HepG2 (cell line): ENCODE measurements at regions not wholly inside any gene's neighbourhood (a gene's known extent, or its start where the extent isn't known, plus 50 kb on each side); places are given as distances from the start of the nearest gene placed in this dataset.

ENCODE experiments used
- ATAC-seq: fragments of 200-7000 bp; cut with Tn5 transposase; 3 replicates; pipeline ENCODE4 v1.9.1; 2020; ENCODE audit warnings: mild to moderate bottlenecking, moderate library complexity
- BruUV-seq: library from RNA; stranded (reverse); fragments of 400-500 nt; replicated peaks from 2 replicates; lab custom pipeline; 2021; lab: Mats Ljungman, UMichigan
- CTCF ChIA-PET: fragments of 300-600 bp; formaldehyde crosslinking; extraction: SDS; loops from one replicate; lab custom pipeline; 2021; ENCODE audit warnings: low total read pairs, inconsistent platforms, low intra/inter-chr PET ratio; lab: Yijun Ruan, JAX
- POLR2A ChIA-PET: fragments of 350-600 bp; sonication (Branson Sonifier 250); formaldehyde crosslinking; loops from one replicate; lab custom pipeline; 2020; ENCODE audit warnings: antibody characterized with exemption, inconsistent platforms; lab: Yijun Ruan, JAX
- DNase-seq: peaks from one replicate; pipeline ENCODE4 v3.0.0-alpha.2; 2015; ENCODE audit warnings: low spot score
- FAIRE-seq: peaks from 3 replicates; lab custom pipeline; 2011; peaks lifted over from hg19 to GRCh38; lab: Jason Lieb, UNC
- H2AFZ ChIP-seq: one replicate; pipeline ENCODE4 v1.6.1; 2011; ENCODE audit warnings: low read length, inconsistent platforms
- H3K27ac ChIP-seq: fragments of 300-600 bp; 3 replicates; pipeline ENCODE4 v1.8.0; 2011; ENCODE audit warnings: mixed run types, mild to moderate bottlenecking, mixed read lengths, low read length, inconsistent platforms; ENCODE audit not compliant: insufficient read depth; ENCODE audit errors: extremely low read length
- H3K27me3 ChIP-seq, 2 experiments: fragments of 200-600 bp in 1 of 2; 2 replicates in 1 of 2; 3 replicates in 1 of 2; pipeline versions ENCODE4 v1.6.0 to v1.8.0; 2011; ENCODE audit warnings: low read length in 2 of 2, mild to moderate bottlenecking in 2 of 2, moderate library complexity in 2 of 2, inconsistent platforms in 1 of 2; ENCODE audit not compliant: insufficient read depth in 2 of 2, control insufficient read depth in 1 of 2
- H3K36me3 ChIP-seq, 2 experiments: fragments of 200-600 bp in 1 of 2; replicated peaks in 1 of 2; 2 replicates in 1 of 2; 3 replicates in 1 of 2; pipeline versions ENCODE4 v1.5.1 to v1.8.0; 2011; ENCODE audit warnings: low read length in 2 of 2, inconsistent platforms in 1 of 2; ENCODE audit not compliant: insufficient read depth in 2 of 2, control insufficient read depth in 1 of 2
- H3K4me1 ChIP-seq: 2 replicates; pipeline ENCODE4 v1.5.1; 2012; ENCODE audit warnings: low read length, inconsistent platforms; ENCODE audit not compliant: insufficient read depth
- H3K4me2 ChIP-seq: 2 replicates; pipeline ENCODE4 v1.6.0; 2011; ENCODE audit warnings: low read depth, low read length, inconsistent platforms
- H3K4me3 ChIP-seq, 3 experiments: fragments of 200-600 bp in 1 of 3; sonication (generic), shearing (Covaris generic) in 1 of 3; replicated peaks in 1 of 3; 2 replicates each; pipeline ENCODE4 v1.5.1; 2011 to 2016; ENCODE audit warnings: low read length in 3 of 3, inconsistent platforms in 2 of 3, low read depth in 2 of 3, mild to moderate bottlenecking in 2 of 3, control low read depth in 1 of 3, mixed read lengths in 1 of 3; ENCODE audit not compliant: insufficient read depth in 1 of 3
- H3K79me2 ChIP-seq: one replicate; pipeline ENCODE4 v1.6.1; 2011; ENCODE audit warnings: low read length, inconsistent platforms; ENCODE audit not compliant: insufficient read depth
- H3K9ac ChIP-seq: 2 replicates; pipeline ENCODE4 v1.6.0; 2011; ENCODE audit warnings: mild to moderate bottlenecking, low read depth, low read length, inconsistent platforms; ENCODE audit not compliant: insufficient read depth
- H3K9me3 ChIP-seq: 2 replicates; pipeline ENCODE4 v1.5.1; 2012; ENCODE audit warnings: mild to moderate bottlenecking, low read length
- H4K20me1 ChIP-seq: 2 replicates; pipeline ENCODE4 v1.6.0; 2011; ENCODE audit warnings: inconsistent platforms, mild to moderate bottlenecking, low read length, moderate library complexity; ENCODE audit not compliant: insufficient read depth
- MAFK ChIP-seq, 2 experiments: IDR thresholded peaks in 1 of 2; conservative IDR thresholded peaks in 1 of 2; 2 replicates each; pipeline ENCODE4 v1.6.1; 2011; ENCODE audit warnings: improper control_type of control experiment in 2 of 2, low read length in 2 of 2
- MXD3 ChIP-seq: IDR thresholded peaks from 2 replicates; pipeline ENCODE4 v1.6.1; 2016; ENCODE audit warnings: mild to moderate bottlenecking, missing biosample characterization, missing genetic modification reagents
- NFRKB ChIP-seq: fragments of 450-650 bp; IDR thresholded peaks from 2 replicates; pipeline ENCODE4 v1.6.1; 2017
- WGBS: methylation state at CpG from one replicate; pipeline ENCODE4 v1.1.6; 2017; ENCODE audit warnings: low lambda C conversion rate; 5-methylcytosine and 5-hydroxymethylcytosine counted together
- in situ Hi-C: cut with HindIII; loops from 2 replicates; pipeline ENCODE4 v1.10.0; 2017; ENCODE audit warnings: low pct_unique_long_range_greater_than_20kb; ENCODE audit not compliant: extremely low pct_ligation_motif_present
- intact Hi-C: fragments of 100-400 bp; cut with micrococcal nuclease; formaldehyde crosslinking; loops from one replicate; pipeline ENCODE4 v1.10.0; 2022; ENCODE audit not compliant: unreplicated experiment

DNA sequence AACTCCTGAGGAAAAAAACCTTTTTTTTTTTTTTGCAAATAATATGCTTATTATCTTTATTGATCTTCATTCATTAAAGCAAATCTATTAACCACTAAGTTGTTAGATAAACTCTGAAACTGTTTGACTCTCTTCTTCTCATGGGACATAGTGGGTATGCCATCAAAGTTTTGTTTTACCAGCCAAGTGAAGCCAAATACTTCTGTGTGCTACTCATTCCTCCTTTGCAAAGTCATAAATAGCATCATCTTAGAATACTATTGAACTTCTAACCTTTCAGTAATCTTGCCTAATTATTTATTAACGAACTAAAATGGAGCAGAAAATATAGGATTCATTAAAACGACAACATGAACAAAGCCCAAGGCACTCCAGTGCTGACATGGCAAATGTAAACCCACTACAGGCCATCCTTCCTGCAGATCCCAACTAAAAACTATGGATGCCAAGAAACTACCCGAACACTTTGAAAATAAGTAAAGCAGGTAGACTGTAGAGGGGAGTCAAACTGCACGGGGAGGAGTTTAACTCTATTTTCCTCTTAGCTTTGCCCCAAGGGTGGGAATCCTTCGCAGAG lies 61.2 kb upstream of the ODAD2 start:
- no peak for FAIRE-seq
- peaks cover 2 to 19% of the 10 kb centered on the region in 2 experiments; a peak in 3 of 5 replicates for H3K36me3 ChIP-seq
- no peak for TF ChIP-seq NFRKB
- TF ChIP-seq MAFK (conservative IDR thresholded peaks at IDR 0.05 in 1 of 2, IDR thresholded peaks at IDR 0.05 in 1 of 2; ENCODE audit: low read length in 2 of 2) = peak in 1 of 2 experiments; percentile 52; a peak in 2 of 4 replicates
- TF ChIP-seq, all 625 proteins: peak for 1
- CTCF ChIA-PET = no interaction called here
- POLR2A ChIA-PET = no interaction called here
- intact Hi-C loops = no loop called here
- Histone ChIP-seq H3K4me1 (no peaks in the 10 kb centered on the region), H2AFZ (no peak overlapping the region), H3K4me2 (no peak overlapping the region), H3K4me3 (no peak overlapping the region), H3K9me3 (no peaks in the 10 kb centered on the region), H3K27me3 (no peaks in the 10 kb centered on the region), H3K27ac (no peak overlapping the region), H4K20me1 (no peaks in the 10 kb centered on the region), H3K9ac (no peak overlapping the region), H3K79me2 (no peaks in the 10 kb centered on the region)
- ATAC-seq (no peak), DNase-seq (no peak)
- BruUV-seq = no TSS peak
- in situ Hi-C loops = no loop called here
- WGBS = 66% methylated on average over 5 of the region's 5 CpGs

- H3K27me3 ChIP-seq = no peaks in the 10 kb centered on the region
- 96% methylated on average over 7 of the region's 7 CpGs for WGBS
- no peak for FAIRE-seq
These were observed 59.9 kb upstream of the ODAD2 start for GRCh38 chr10:28058746-28059145.

More at GRCh38 chr10:28058746-28059145, 59.9 kb upstream of the ODAD2 start:
- H3K79me2 ChIP-seq = no peaks in the 10 kb centered on the region
- CTCF ChIA-PET = no interaction called here
- POLR2A ChIA-PET = no interaction called here
- no peak overlapping the region for H3K27ac ChIP-seq
- no peaks in the 10 kb centered on the region for H3K4me1 ChIP-seq
- H2AFZ ChIP-seq = no peak overlapping the region
- H3K36me3 ChIP-seq = peaks cover 2 to 19% of the 10 kb centered on the region in 2 experiments; a peak in 3 of 5 replicates
- no peak overlapping the region for H3K4me3 ChIP-seq
- intact Hi-C loops (no loop called here), in situ Hi-C loops (no loop called here)
- ATAC-seq (no peak), DNase-seq (no peak)
- no peak overlapping the region for H3K9ac ChIP-seq
- no peaks in the 10 kb centered on the region for H4K20me1 ChIP-seq
- no peak overlapping the region for H3K4me2 ChIP-seq
- BruUV-seq = no TSS peak
- no peaks in the 10 kb centered on the region for H3K9me3 ChIP-seq
- TF ChIP-seq MXD3 (CRISPR knock-in tag) = no peak
